Spleen (tissue), 11 donors: ENCODE measurements at regions not wholly inside any gene's neighbourhood (a gene's known extent, or its start where the extent isn't known, plus 50 kb on each side); places are given as distances from the start of the nearest gene placed in this dataset.

Source experiments
- DNase-seq: peaks from one replicate; pipeline ENCODE4 v3.0.0-alpha.2; 2020
- H3K27ac ChIP-seq, 8 donors: fragments of 200-600 bp; sonication (generic) in 7 of 8; 1 replicate in 4 of 8; 2 replicates in 4 of 8; pipeline versions ENCODE4 v1.5.0 to v1.8.0; 2016 to 2021; ENCODE audit warnings: inconsistent platforms in 4 of 8, mild to moderate bottlenecking in 4 of 8, moderate library complexity in 1 of 8
- H3K27me3 ChIP-seq, 7 donors: fragments of 200-600 bp; sonication (generic) in 6 of 7; replicated peaks in 1 of 7; 1 replicate in 4 of 7; 2 replicates in 3 of 7; pipeline versions ENCODE4 v1.5.0 to v1.8.0; 2016 to 2021; ENCODE audit warnings: inconsistent platforms in 3 of 7, mild to moderate bottlenecking in 1 of 7
- H3K36me3 ChIP-seq, 6 donors: fragments of 200-600 bp; sonication (generic) in 5 of 6; 1 replicate in 4 of 6; 2 replicates in 2 of 6; pipeline versions ENCODE4 v1.5.0 to v1.8.0; 2016 to 2021; ENCODE audit warnings: inconsistent platforms in 2 of 6
- H3K4me1 ChIP-seq, 6 donors: fragments of 200-600 bp; sonication (generic) in 5 of 6; 1 replicate in 3 of 6; 2 replicates in 3 of 6; pipeline versions ENCODE4 v1.5.0 to v1.8.0; 2016 to 2021; ENCODE audit warnings: inconsistent platforms in 3 of 6
- H3K4me3 ChIP-seq, 8 donors: fragments of 200-600 bp; sonication (generic) in 7 of 8; 1 replicate in 4 of 8; 2 replicates in 4 of 8; pipeline versions ENCODE4 v1.5.0 to v1.8.0; 2016 to 2021; ENCODE audit warnings: inconsistent platforms in 4 of 8, mild to moderate bottlenecking in 4 of 8, moderate library complexity in 2 of 8
- H3K9me3 ChIP-seq, 8 donors: fragments of 200-600 bp; sonication (generic) in 7 of 8; 1 replicate in 4 of 8; 2 replicates in 4 of 8; pipeline versions ENCODE4 v1.5.0 to v1.8.0; 2016 to 2021; ENCODE audit warnings: inconsistent platforms in 4 of 8
- CTCF ChIP-seq, 11 experiments: fragments of 200-600 bp in 7 of 11; fragments of 450-650 bp in 4 of 11; sonication (generic) in 4 of 11; IDR thresholded peaks in 8 of 11; conservative IDR thresholded peaks in 3 of 11; 1 replicate in 7 of 11; 2 replicates in 4 of 11; pipeline versions ENCODE4 v1.4.0 to v1.8.0; 2016 to 2021; ENCODE audit warnings: antibody characterized with exemption in 11 of 11, inconsistent platforms in 4 of 11, mild to moderate bottlenecking in 1 of 11
- POLR2A ChIP-seq, 3 donors: fragments of 450-650 bp; IDR thresholded peaks; one replicate each; pipeline ENCODE4 v1.5.1; 2017; ENCODE audit warnings: antibody characterized with exemption in 3 of 3, mild to moderate bottlenecking in 1 of 3
- POLR2AphosphoS5 ChIP-seq, 3 donors: sonication (generic); formaldehyde crosslinking; IDR thresholded peaks; one replicate each; pipeline ENCODE4 v1.5.1; 2017; ENCODE audit warnings: antibody characterized with exemption in 3 of 3
- WGBS, 5 donors: extraction: QIAGEN DNeasy Blood & Tissue Kit in 3 of 5; methylation state at CpG; one replicate each; pipeline versions ENCODE4 v1.1.5 to v1.1.7; 2013 to 2018; 5-methylcytosine and 5-hydroxymethylcytosine counted together
- intact Hi-C: fragments of 100-400 bp; cut with DNase I; formaldehyde crosslinking; loops from one replicate; pipeline ENCODE4 v1.15.0; 2023; ENCODE audit warnings: low total_unique reads
- donor health status: healthy with polysubstance abuse.
- donor health status: DM: no; HTN: no; CAD: no; lungs with moderate emphysema.
- donor health status: DM: no; HTN: no; CAD: no.
- donor health status: Bipolar disorder and iron deficiency.
- donor health status: healthy.
- donor health status: DM: no; HTN: no; CAD: no.
- donor health status: DM: yes; HTN: yes; CAD: no.

- Histone ChIP-seq H3K27ac (no peak overlapping the region), H3K36me3 (no peaks in the 10 kb centered on the region), H3K4me3 (no peak overlapping the region), H3K27me3 (no peaks in the 10 kb centered on the region), H3K9me3 (peaks cover 0 to 12% (median 0%) of the 10 kb centered on the region in 8 donors), H3K4me1 (no peaks in the 10 kb centered on the region)
- WGBS, 5 donors = 82 to 90% (median 83%) methylated on average over 8 of the region's 8 CpGs
- intact Hi-C loops = no loop called here
- no peak for DNase-seq
- TF ChIP-seq POLR2A (IDR thresholded peaks at IDR 0.05) (no peak), CTCF (IDR thresholded peaks at IDR 0.05 in 8 of 11, conservative IDR thresholded peaks at IDR 0.05 in 3 of 11) (no peak), POLR2AphosphoS5 (IDR thresholded peaks at IDR 0.05) (no peak)
Measured at GRCh38 chr2:14364471-14364870, 268.0 kb upstream of the LRATD1 start.

- DNase-seq = no peak
- Histone ChIP-seq H3K4me3 (no peak overlapping the region), H3K27me3 (no peaks in the 10 kb centered on the region), H3K27ac (no peak overlapping the region), H3K36me3 (no peaks in the 10 kb centered on the region), H3K4me1 (no peaks in the 10 kb centered on the region), H3K9me3 (peaks cover 0 to 8% (median 0%) of the 10 kb centered on the region in 8 donors)
- TF ChIP-seq POLR2A (IDR thresholded peaks at IDR 0.05) (no peak), CTCF (IDR thresholded peaks at IDR 0.05 in 8 of 11, conservative IDR thresholded peaks at IDR 0.05 in 3 of 11) (no peak), POLR2AphosphoS5 (IDR thresholded peaks at IDR 0.05) (no peak)
- intact Hi-C loops = no loop called here
- 21 to 33% (median 25%) methylated on average over 4 of the region's 4 CpGs for WGBS, 5 donors
Measured at GRCh38 chr2:14385043-14385442, 247.5 kb upstream of the LRATD1 start.

- H3K27ac ChIP-seq = no peak overlapping the region
- 83 to 89% (median 87%) methylated on average over 4 of the region's 4 CpGs for WGBS, 5 donors
- H3K4me3 ChIP-seq = no peak overlapping the region
- intact Hi-C loops = no loop called here
- no peaks in the 10 kb centered on the region for H3K4me1 ChIP-seq
- no peaks in the 10 kb centered on the region for H3K36me3 ChIP-seq
- DNase-seq = no peak
- TF ChIP-seq POLR2A (IDR thresholded peaks at IDR 0.05) (no peak), CTCF (IDR thresholded peaks at IDR 0.05 in 8 of 11, conservative IDR thresholded peaks at IDR 0.05 in 3 of 11) (no peak), POLR2AphosphoS5 (IDR thresholded peaks at IDR 0.05) (no peak)
- H3K9me3 ChIP-seq = no peaks in the 10 kb centered on the region
- no peaks in the 10 kb centered on the region for H3K27me3 ChIP-seq
Measured at GRCh38 chr2:14387332-14387731, 245.2 kb upstream of the LRATD1 start.

- no peak for DNase-seq
- Histone ChIP-seq H3K9me3 (no peaks in the 10 kb centered on the region), H3K4me3 (no peak overlapping the region), H3K27me3 (no peaks in the 10 kb centered on the region), H3K4me1 (no peaks in the 10 kb centered on the region), H3K36me3 (no peaks in the 10 kb centered on the region), H3K27ac (no peak overlapping the region)
- intact Hi-C loops = no loop called here
- TF ChIP-seq CTCF (IDR thresholded peaks at IDR 0.05 in 8 of 11, conservative IDR thresholded peaks at IDR 0.05 in 3 of 11) (no peak), POLR2AphosphoS5 (IDR thresholded peaks at IDR 0.05) (no peak), POLR2A (IDR thresholded peaks at IDR 0.05) (no peak)
- WGBS, 5 donors = 75 to 89% (median 87%) methylated on average over 2 of the region's 2 CpGs
Measured at GRCh38 chr2:14388724-14389123, 243.8 kb upstream of the LRATD1 start.
